Peyer's patch (tissue), 4 donors: ENCODE measurements at regions not wholly inside any gene's neighbourhood (a gene's known extent, or its start where the extent isn't known, plus 50 kb on each side); places are given as distances from the start of the nearest gene placed in this dataset.

ENCODE experiments used
- POLR2A ChIP-seq, 2 donors: fragments of 450-650 bp; IDR thresholded peaks; one replicate each; pipeline ENCODE4 v1.5.1; 2017; ENCODE audit warnings: antibody characterized with exemption in 2 of 2, mild to moderate bottlenecking in 2 of 2, moderate library complexity in 2 of 2
- TF ChIP-seq, protein P1 (sequence below), 6 experiments: fragments of 450-650 bp in 4 of 6; fragments of 200-600 bp in 2 of 6; sonication (generic) in 1 of 6; IDR thresholded peaks; one replicate each; pipeline ENCODE4 v1.5.1; 2017 to 2019; ENCODE audit warnings: antibody characterized with exemption in 6 of 6, mild to moderate bottlenecking in 3 of 6, moderate library complexity in 1 of 6

DNA sequence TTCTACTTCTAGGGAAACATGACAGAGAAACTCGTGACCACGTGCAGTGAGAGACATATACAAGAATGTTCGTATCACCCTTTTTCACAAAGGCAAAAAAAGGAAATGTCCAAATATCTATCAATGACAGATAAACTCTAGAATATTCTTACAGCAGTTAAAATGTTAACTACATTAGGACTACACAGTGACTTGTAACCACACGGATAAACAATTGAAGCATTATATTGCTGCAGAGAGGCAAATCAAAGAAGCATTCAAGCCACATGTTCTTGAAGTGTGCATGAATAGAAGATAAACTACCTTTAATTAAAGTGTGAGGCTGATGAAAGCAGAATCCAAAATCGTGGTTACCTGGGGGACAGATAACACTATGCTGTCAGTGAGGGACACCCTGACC lies 935.3 kb upstream of the KLHL29 start:
- TF ChIP-seq, protein P1, sequence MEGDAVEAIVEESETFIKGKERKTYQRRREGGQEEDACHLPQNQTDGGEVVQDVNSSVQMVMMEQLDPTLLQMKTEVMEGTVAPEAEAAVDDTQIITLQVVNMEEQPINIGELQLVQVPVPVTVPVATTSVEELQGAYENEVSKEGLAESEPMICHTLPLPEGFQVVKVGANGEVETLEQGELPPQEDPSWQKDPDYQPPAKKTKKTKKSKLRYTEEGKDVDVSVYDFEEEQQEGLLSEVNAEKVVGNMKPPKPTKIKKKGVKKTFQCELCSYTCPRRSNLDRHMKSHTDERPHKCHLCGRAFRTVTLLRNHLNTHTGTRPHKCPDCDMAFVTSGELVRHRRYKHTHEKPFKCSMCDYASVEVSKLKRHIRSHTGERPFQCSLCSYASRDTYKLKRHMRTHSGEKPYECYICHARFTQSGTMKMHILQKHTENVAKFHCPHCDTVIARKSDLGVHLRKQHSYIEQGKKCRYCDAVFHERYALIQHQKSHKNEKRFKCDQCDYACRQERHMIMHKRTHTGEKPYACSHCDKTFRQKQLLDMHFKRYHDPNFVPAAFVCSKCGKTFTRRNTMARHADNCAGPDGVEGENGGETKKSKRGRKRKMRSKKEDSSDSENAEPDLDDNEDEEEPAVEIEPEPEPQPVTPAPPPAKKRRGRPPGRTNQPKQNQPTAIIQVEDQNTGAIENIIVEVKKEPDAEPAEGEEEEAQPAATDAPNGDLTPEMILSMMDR (IDR thresholded peaks at IDR 0.05), result no peak
- no peak for TF ChIP-seq POLR2A (IDR thresholded peaks at IDR 0.05)
